ENCODE measurements at regions not wholly inside any gene's neighbourhood (a gene's known extent, or its start where the extent isn't known, plus 50 kb on each side); places are given as distances from the start of the nearest gene placed in this dataset.

- DNase-seq (ENCODE audit: low spot score) = no peak
Measured at GRCh38 chr7:96484845-96485244, 162.9 kb upstream of the SLC25A13 start.

GRCh38 chr7:96484091-96484490 lies 162.2 kb upstream of the SLC25A13 start:
- no peak for DNase-seq (ENCODE audit: low spot score)

DNA sequence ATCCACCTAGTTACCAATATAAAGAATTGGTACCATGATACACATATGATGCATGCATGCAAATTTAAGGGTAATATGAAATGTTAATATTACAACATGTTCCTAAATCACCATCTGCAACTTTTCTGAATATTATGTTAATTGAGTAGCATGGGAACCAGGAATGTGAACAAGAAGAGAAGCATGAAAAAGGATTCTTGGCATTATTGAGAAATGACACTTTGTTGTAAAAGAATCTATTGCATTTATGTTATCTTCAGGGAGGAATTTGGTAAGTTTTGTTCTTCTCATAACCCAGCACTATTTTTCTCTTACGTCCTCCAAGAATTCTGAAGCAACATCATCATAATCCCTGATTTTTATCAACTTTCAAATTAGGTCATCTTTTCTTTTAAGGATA lies 159.9 kb upstream of the SLC25A13 start:
- no peak for DNase-seq (ENCODE audit: low spot score)

GRCh38 chr7:96479015-96479645 lies 157.2 kb upstream of the SLC25A13 start:
- DNase-seq (ENCODE audit: low spot score) = peak; percentile 4

DNA sequence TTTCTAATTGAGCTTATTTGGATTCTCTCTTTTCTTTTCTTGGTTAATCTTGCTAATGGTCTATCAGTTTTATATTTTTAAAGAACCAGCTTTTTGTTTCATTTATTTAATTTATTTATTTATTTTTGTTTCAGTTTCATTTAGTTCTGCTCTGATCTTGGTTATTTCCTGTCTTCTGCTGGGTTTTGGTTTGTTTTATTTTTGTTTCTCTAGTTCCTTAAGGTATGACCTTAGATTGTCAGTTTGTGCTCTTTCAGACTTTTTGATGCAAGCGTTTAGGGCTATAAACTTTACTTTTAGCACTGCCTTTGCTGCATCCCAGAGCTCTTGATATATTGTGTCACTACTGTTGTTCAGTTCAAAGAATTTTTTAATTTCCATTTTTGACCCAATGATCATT lies 149.7 kb upstream of the SLC25A13 start:
- DNase-seq (ENCODE audit: low spot score) = no peak

- DNase-seq (ENCODE audit: low spot score) = no peak
Measured at GRCh38 chr7:96452146-96452545, 130.2 kb upstream of the SLC25A13 start.

DNA sequence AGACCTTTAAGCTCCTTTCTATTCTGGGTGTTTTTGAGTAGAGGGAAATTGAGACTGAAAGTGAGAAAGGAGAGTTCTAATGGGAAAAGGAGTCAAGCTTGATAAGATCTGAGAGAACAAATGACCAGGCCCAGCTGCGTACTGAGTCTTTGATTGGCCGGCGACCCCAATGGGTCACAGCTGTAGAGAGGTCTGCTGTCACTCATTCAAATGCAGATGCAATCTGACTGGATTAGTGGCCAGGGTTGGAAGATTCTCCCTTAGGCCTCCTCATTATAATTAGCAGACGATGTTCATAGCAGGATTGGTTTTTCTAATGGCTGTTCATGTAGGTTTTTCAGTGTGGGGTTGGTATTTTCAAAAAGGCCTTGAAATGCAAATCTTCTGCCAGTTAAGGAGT lies 127.2 kb upstream of the SLC25A13 start:
- no peak for DNase-seq (ENCODE audit: low spot score)

GRCh38 chr7:96447109-96447645 lies 125.3 kb upstream of the SLC25A13 start:
- DNase-seq (ENCODE audit: low spot score) = no peak

DNA sequence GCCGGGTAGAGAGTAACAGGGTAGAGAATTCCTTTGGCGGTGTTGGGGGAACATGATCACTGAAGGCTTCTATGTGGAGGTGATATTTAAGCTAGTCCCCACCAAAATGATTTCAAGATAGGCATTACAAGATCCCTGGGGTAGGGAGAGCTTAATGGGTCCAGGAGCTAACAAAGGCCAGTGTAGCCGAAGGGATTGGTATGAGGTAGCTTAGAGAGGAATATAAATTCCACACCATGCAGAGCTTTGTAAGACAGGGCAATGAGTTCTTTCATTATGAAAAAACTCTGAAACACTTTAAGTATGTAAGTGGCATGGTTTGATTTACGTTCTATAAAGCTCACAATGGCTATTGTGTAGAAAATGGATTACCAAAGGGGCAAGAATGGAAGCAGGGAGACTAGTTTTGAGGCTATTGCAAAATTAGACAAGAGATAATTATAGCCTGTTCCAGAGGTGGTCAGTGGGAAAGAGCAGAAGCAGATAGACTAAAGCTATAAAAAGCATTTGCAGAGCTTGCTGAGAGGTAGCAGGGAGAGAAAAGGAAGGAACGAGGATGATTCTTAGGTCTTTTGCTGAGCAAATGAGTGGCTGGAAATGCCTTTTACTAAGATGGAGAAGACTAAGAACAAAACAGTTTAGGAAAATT lies 119.7 kb upstream of the SLC25A13 start:
- no peak for DNase-seq (ENCODE audit: low spot score)

- no peak for DNase-seq (ENCODE audit: low spot score)
Measured at GRCh38 chr7:96440328-96440727, 118.4 kb upstream of the SLC25A13 start.

- DNase-seq (ENCODE audit: low spot score) = no peak
Measured at GRCh38 chr7:96436880-96437279, 115.0 kb upstream of the SLC25A13 start.

DNA sequence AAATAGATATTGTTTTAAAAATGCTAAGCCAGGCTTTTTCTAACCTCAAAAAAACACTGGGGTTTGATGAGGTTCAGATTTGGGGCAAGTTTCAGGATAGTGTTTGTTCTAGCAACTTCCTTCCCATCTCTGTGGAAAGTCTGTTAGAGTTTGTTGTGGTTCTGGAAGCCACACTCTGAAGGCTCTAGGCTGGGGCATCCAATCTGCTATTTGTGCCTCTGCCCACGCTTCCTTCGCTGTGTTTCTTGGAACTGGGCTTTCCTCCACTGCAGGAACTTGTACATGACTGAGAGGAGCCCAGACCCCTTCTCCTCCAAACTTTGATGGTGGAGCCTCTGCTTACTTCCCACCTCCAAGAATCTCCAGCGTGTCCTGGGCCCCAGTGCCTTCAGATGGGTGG lies 108.5 kb upstream of the SLC25A13 start:
- no peak for DNase-seq (ENCODE audit: low spot score)

GRCh38 chr7:96427143-96427542 lies 105.2 kb upstream of the SLC25A13 start:
- no peak for DNase-seq (ENCODE audit: low spot score)

GRCh38 chr7:96426685-96427084 lies 104.8 kb upstream of the SLC25A13 start:
- DNase-seq (ENCODE audit: low spot score) = no peak

- DNase-seq (ENCODE audit: low spot score) = no peak
Measured at GRCh38 chr7:96426027-96426426, 104.1 kb upstream of the SLC25A13 start.

DNA sequence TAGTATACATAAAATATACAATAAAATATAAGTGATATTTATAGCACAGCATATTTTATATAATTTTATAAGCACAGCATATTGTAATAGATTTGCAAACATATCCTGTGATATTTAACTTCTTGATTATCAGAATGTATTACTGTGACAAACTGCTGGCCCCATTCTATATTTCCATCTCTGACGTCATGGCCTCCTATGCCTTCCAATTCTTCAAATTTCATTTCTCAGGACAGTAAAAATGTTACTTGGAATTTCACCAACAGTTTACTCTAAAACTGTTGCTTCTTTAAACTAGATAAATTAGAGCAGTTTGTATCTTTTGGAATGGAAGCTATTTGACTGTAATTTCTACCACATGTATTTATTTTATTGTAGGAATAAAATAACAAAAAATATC lies 102.5 kb upstream of the SLC25A13 start:
- no peak for DNase-seq (ENCODE audit: low spot score)

DNA sequence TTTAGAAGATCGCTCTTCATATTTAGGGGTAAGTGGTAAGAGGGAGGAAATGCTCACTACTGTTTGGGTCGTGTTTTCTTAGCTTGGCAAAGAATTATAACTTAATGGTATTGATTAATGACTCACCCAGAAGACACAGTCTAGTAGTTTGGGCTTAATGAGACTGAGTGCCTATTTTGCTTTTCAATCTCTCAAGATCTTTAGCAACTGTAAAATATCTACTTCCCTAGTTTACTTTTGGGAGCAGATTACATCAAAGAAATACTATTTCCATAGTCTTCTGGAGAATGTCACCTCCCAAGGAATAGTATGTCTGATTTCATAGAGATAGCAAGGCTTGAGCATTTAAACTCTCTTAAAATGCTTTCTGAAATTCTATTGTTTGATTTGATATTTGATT lies 100.5 kb upstream of the SLC25A13 start:
- no peak for DNase-seq (ENCODE audit: low spot score)

- no peak for DNase-seq (ENCODE audit: low spot score)
Measured at GRCh38 chr7:96418581-96418980, 96.7 kb upstream of the SLC25A13 start.

GRCh38 chr7:96417784-96418183 lies 95.9 kb upstream of the SLC25A13 start:
- DNase-seq (ENCODE audit: low spot score) = no peak

DNA sequence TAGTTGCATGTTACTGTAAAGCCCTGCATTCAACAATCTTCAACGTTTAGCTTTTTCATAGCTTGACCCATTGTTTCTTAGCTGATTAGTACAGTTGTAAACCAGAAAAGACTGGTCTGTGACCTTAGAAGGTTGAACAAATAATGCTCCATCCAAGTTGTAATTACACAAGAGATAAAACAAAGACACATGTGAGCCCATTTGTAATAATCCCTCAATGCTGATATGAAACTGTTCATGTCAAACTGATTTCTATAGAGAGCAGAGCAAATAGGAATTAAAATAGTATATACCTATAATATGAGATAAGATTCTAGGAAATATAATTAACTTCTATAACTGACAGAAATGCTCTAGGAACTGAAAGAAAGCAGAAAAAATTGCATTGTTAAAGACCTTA lies 94.7 kb upstream of the SLC25A13 start:
- no peak for DNase-seq (ENCODE audit: low spot score)

DNA sequence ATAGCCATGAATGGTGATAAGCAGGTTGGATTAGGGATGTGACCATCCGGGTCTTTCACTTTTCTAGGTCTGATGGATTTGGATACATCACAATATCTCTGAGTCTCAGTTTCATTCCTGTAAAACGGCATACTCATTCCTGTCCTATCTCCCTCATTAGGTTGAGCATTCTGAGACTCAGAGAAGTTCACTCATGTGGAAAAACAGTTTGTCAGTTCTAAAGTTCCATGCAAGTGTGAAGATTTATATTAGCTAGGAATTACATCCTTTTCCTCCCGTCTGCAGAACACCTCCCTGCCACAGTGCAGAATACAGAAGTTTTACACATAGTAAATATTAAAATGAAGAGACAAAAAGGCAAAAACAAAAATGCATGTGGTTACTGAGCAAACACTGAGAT lies 94.2 kb upstream of the SLC25A13 start:
- DNase-seq (ENCODE audit: low spot score) = no peak

- no peak for DNase-seq (ENCODE audit: low spot score)
Measured at GRCh38 chr7:96415293-96415940, 93.5 kb upstream of the SLC25A13 start.

DNA sequence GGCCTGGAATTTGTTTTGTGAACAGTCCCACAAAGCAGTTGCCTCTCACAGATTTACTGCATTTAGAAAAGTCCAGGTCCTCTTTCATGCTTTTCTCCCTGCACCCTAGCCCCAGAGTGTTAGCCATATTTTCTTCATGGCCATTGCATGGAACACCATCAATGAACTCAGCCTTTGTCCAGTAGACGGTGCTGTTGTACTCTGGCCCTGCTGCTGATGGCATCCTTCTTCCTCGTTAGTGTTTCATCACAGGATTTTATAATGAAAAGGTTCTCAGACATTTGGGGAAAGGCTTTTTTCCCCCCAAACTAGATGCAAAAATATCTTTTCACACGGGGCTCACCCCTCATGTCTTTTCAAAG lies 93.0 kb upstream of the SLC25A13 start:
- DNase-seq (ENCODE audit: low spot score) = peak; percentile 76

All from Ammon's horn (tissue), 1 donor.